K562 (cell line): ENCODE measurements at regions not wholly inside any gene's neighbourhood (a gene's known extent, or its start where the extent isn't known, plus 50 kb on each side); places are given as distances from the start of the nearest gene placed in this dataset.

Experiments used
- ATAC-seq: fragments of 200-7000 bp; cut with Tn5 transposase; 3 replicates; pipeline ENCODE4 v1.9.1; 2020; ENCODE audit warnings: moderate library complexity
- BruUV-seq: library from RNA; stranded (reverse); fragments of 400-500 nt; replicated peaks from 2 replicates; lab custom pipeline; 2021; lab: Mats Ljungman, UMichigan
- CTCF ChIA-PET: fragments of 300-600 bp; formaldehyde crosslinking; extraction: SDS; loops from one replicate; lab custom pipeline; 2021; ENCODE audit warnings: low intra/inter-chr PET ratio; lab: Yijun Ruan, JAX
- POLR2A ChIA-PET: fragments of 300-600, 350-650 bp; sonication (Branson Sonifier 250); formaldehyde crosslinking; extraction: SDS; loops from one replicate; lab custom pipeline; 2021; ENCODE audit warnings: antibody characterized with exemption, inconsistent platforms; lab: Yijun Ruan, JAX
- DNase-seq, 4 experiments: peaks; one replicate each; pipeline versions ENCODE4 v3.0.0 to v3.0.0-alpha.2; 2011 to 2018; ENCODE audit warnings: low spot score in 3 of 4, mixed read lengths in 3 of 4; ENCODE audit errors: extremely low read depth in 1 of 4
- FAIRE-seq: peaks from 2 replicates; lab custom pipeline; 2011; peaks lifted over from hg19 to GRCh38; lab: Jason Lieb, UNC
- H2AFZ ChIP-seq: 2 replicates; pipeline ENCODE4 v1.6.0; 2011; ENCODE audit warnings: low read depth, low read length, control low read depth, inconsistent platforms
- H3K27ac ChIP-seq: fragments of 200-600 bp; 3 replicates; pipeline ENCODE4 v1.8.0; 2011; ENCODE audit warnings: low read depth, mild to moderate bottlenecking, control low read depth, inconsistent platforms, low read length, moderate library complexity, mixed read lengths; ENCODE audit errors: extremely low read depth
- H3K27me3 ChIP-seq, 2 experiments: fragments of 300-600 bp in 1 of 2; 2 replicates in 1 of 2; 3 replicates in 1 of 2; pipeline versions ENCODE4 v1.6.0 to v1.8.0; 2011; ENCODE audit warnings: inconsistent platforms in 2 of 2, low read length in 2 of 2, mild to moderate bottlenecking in 1 of 2, mixed read lengths in 1 of 2, moderate library complexity in 1 of 2; ENCODE audit not compliant: control insufficient read depth in 2 of 2, insufficient read depth in 2 of 2
- H3K36me3 ChIP-seq: fragments of 300-600 bp; 3 replicates; pipeline ENCODE4 v1.8.0; 2011; ENCODE audit warnings: mild to moderate bottlenecking, low read length, inconsistent platforms; ENCODE audit not compliant: control insufficient read depth, insufficient read depth
- H3K4me1 ChIP-seq, 2 experiments: fragments of 200-600 bp in 1 of 2; replicated peaks in 1 of 2; 2 replicates in 1 of 2; 3 replicates in 1 of 2; pipeline versions ENCODE4 v1.5.1 to v1.8.0; 2011; ENCODE audit warnings: inconsistent platforms in 2 of 2, low read length in 2 of 2, mild to moderate bottlenecking in 1 of 2, mixed read lengths in 1 of 2, moderate library complexity in 1 of 2; ENCODE audit not compliant: control insufficient read depth in 2 of 2, insufficient read depth in 2 of 2
- H3K4me2 ChIP-seq: 2 replicates; pipeline ENCODE4 v1.6.1; 2011; ENCODE audit warnings: low read length, control low read depth, inconsistent platforms, mixed read lengths; ENCODE audit not compliant: insufficient read depth
- H3K4me3 ChIP-seq: fragments of 200-600 bp; sonication (generic), shearing (Covaris generic); 2 replicates; pipeline ENCODE4 v1.5.1; 2016; ENCODE audit warnings: control low read depth, inconsistent platforms
- H3K79me2 ChIP-seq: fragments of 200-600 bp; 3 replicates; pipeline ENCODE4 v1.8.0; 2011; ENCODE audit warnings: low read length, inconsistent platforms; ENCODE audit not compliant: control insufficient read depth, insufficient read depth
- H3K9ac ChIP-seq, 2 experiments: 2 replicates each; pipeline versions ENCODE4 v1.6.0 to v1.6.1; 2011; ENCODE audit warnings: low read depth in 2 of 2, low read length in 2 of 2, control low read depth in 1 of 2, inconsistent platforms in 1 of 2, mild to moderate bottlenecking in 1 of 2, mixed read lengths in 1 of 2; ENCODE audit not compliant: insufficient read depth in 1 of 2
- H3K9me1 ChIP-seq: one replicate; pipeline ENCODE4 v1.6.0; 2011; ENCODE audit warnings: inconsistent platforms, mild to moderate bottlenecking, low read length, moderate library complexity; ENCODE audit not compliant: control insufficient read depth, insufficient read depth
- H3K9me3 ChIP-seq: replicated peaks from 2 replicates; pipeline ENCODE4 v1.5.1; 2011; ENCODE audit warnings: low read depth, low read length, inconsistent platforms; ENCODE audit not compliant: control insufficient read depth, insufficient read depth
- H4K20me1 ChIP-seq: replicated peaks from 2 replicates; pipeline ENCODE4 v1.6.1; 2011; ENCODE audit warnings: low read length, inconsistent platforms, mixed read lengths; ENCODE audit not compliant: control insufficient read depth, insufficient read depth
- ARNT ChIP-seq, 2 experiments: fragments of 450-650 bp; IDR thresholded peaks; 2 replicates each; pipeline ENCODE4 v1.6.1; 2016; ENCODE audit warnings: mild to moderate bottlenecking in 1 of 2
- BCLAF1 ChIP-seq, 2 experiments: fragments of 450-650 bp in 1 of 2; IDR thresholded peaks; 2 replicates each; pipeline ENCODE4 v1.6.1; 2011 to 2017; ENCODE audit warnings: low read depth in 2 of 2, antibody characterized with exemption in 1 of 2, borderline replicate concordance in 1 of 2, low read length in 1 of 2, mild to moderate bottlenecking in 1 of 2, mixed read lengths in 1 of 2; ENCODE audit not compliant: control insufficient read depth in 1 of 2
- DIDO1 ChIP-seq: fragments of 450-650 bp; IDR thresholded peaks from 2 replicates; pipeline ENCODE4 v1.6.1; 2016; ENCODE audit warnings: low read depth, missing biosample characterization, missing genetic modification characterization
- E2F6 ChIP-seq, 2 experiments: IDR thresholded peaks; 2 replicates each; pipeline ENCODE4 v1.6.1; 2011; ENCODE audit warnings: borderline replicate concordance in 1 of 2, control low read depth in 1 of 2, low read depth in 1 of 2, low read length in 1 of 2, mild to moderate bottlenecking in 1 of 2, mixed read lengths in 1 of 2, moderate library complexity in 1 of 2; ENCODE audit not compliant: insufficient read depth in 1 of 2, insufficient read length in 1 of 2, poor library complexity in 1 of 2, severe bottlenecking in 1 of 2; ENCODE audit errors: extremely low read depth in 1 of 2
- EP300 ChIP-seq: IDR thresholded peaks from 2 replicates; pipeline ENCODE4 v1.6.1; 2012; ENCODE audit warnings: low read length, improper control_type of control experiment
- HMGN3 ChIP-seq: IDR thresholded peaks from 2 replicates; pipeline ENCODE4 v1.6.1; 2011; ENCODE audit warnings: borderline replicate concordance, low read depth, mild to moderate bottlenecking, mixed read lengths, low read length; ENCODE audit not compliant: insufficient read length; ENCODE audit errors: extremely low read depth
- MTA3 ChIP-seq: fragments of 450-650 bp; formaldehyde crosslinking; IDR thresholded peaks from 2 replicates; pipeline ENCODE4 v1.6.1; 2017; ENCODE audit warnings: mild to moderate bottlenecking, borderline replicate concordance
- YY1 ChIP-seq, 3 experiments: IDR thresholded peaks; 2 replicates each; pipeline ENCODE4 v1.6.1; 2011; ENCODE audit warnings: low read length in 2 of 3, mild to moderate bottlenecking in 2 of 3, moderate library complexity in 2 of 3, borderline replicate concordance in 1 of 3, control low read depth in 1 of 3, low read depth in 1 of 3; ENCODE audit not compliant: insufficient read depth in 3 of 3, insufficient replicate concordance in 2 of 3, control insufficient read depth in 1 of 3, insufficient read length in 1 of 3; ENCODE audit errors: extremely low read depth in 1 of 3
- ZNF592 ChIP-seq: fragments of 450-650 bp; IDR thresholded peaks from 2 replicates; pipeline ENCODE4 v1.6.1; 2017; ENCODE audit warnings: antibody characterized with exemption, mild to moderate bottlenecking
- ZNF707 ChIP-seq: fragments of 250-450 bp; sonication (Bioruptor Pico); conservative IDR thresholded peaks from 2 replicates; pipeline ENCODE4 v1.8.0; 2022; ENCODE audit warnings: inconsistent platforms, mild to moderate bottlenecking, moderate library complexity
- WGBS: fragments of 100-300 bp; shearing (Covaris generic); methylation state at CpG from one replicate; pipeline ENCODE4 v1.1.6; 2016; ENCODE audit warnings: low coverage, mixed read lengths; ENCODE audit not compliant: insufficient coverage; ENCODE audit errors: missing lambda C conversion rate; 5-methylcytosine and 5-hydroxymethylcytosine counted together
- in situ Hi-C: fragments of 300-500 bp; cut with MboI; formaldehyde crosslinking; loops from 4 replicates; pipeline ENCODE4 v1.15.0; 2018; ENCODE audit warnings: inconsistent platforms, mixed read lengths
- intact Hi-C: fragments of 100-400 bp; cut with micrococcal nuclease; formaldehyde crosslinking; loops from 2 replicates; pipeline ENCODE4 v1.14.2; 2022

- H4K20me1 ChIP-seq: no peaks in the 10 kb centered on the region
- H3K79me2 ChIP-seq: no peaks in the 10 kb centered on the region
- FAIRE-seq (peak; percentile 85), DNase-seq (peak; percentile 69 to 93 (median 79)), ATAC-seq (peak; percentile 89)
- peak overlapping the region; percentile 15 to 39; a peak in 1 of 4 replicates for H3K9ac ChIP-seq
- peak overlapping the region; percentile 77 for H2AFZ ChIP-seq
- peak overlapping the region; percentile 67 for H3K4me2 ChIP-seq
- peak overlapping the region; percentile 63 for H3K27ac ChIP-seq
- peaks cover 13 to 69% of the 10 kb centered on the region in 2 experiments for H3K4me1 ChIP-seq
- WGBS: 2% methylated on average over 7 of the region's 7 CpGs
- H3K9me1 ChIP-seq: no peaks in the 10 kb centered on the region
- POLR2A ChIA-PET: interaction anchor here (1.0 to 1.5 kb wide), 4 partner anchors 10 to 26 kb away, joined by 3 read pairs; no protein-coding TSS in a partner anchor
- H3K27me3 ChIP-seq: no peaks in the 10 kb centered on the region
- in situ Hi-C loops (no loop called here), intact Hi-C loops (loop anchor here (10.0 kb wide), 1 partner anchor 488 kb away; no protein-coding TSS in a partner anchor)
- H3K9me3 ChIP-seq: no peaks in the 10 kb centered on the region
- no peaks in the 10 kb centered on the region for H3K36me3 ChIP-seq
- BruUV-seq: no TSS peak
- CTCF ChIA-PET: no interaction called here
- H3K4me3 ChIP-seq: no peak overlapping the region
- 0 out of 4 replicates have a peak, but pooled peaks of 1 of the 2 experiments have one; percentile 56 for TF ChIP-seq BCLAF1 (IDR thresholded peaks at IDR 0.05; ENCODE audit: borderline replicate concordance in 1 of 2, control insufficient read depth in 1 of 2, low read depth in 2 of 2, low read length in 1 of 2)
- peak; percentile 43; the same call in 1 of the 2 replicates for TF ChIP-seq ZNF592
- peak in 1 of 3 experiments; percentile 16 for TF ChIP-seq YY1 (IDR thresholded peaks at IDR 0.05; ENCODE audit: borderline replicate concordance in 1 of 3, control insufficient read depth in 1 of 3, extremely low read depth in 1 of 3, insufficient read depth in 3 of 3, insufficient read length in 1 of 3, insufficient replicate concordance in 2 of 3, low read depth in 1 of 3, low read length in 2 of 3)
- peak; percentile 35 for TF ChIP-seq HMGN3
- TF ChIP-seq E2F6 (IDR thresholded peaks at IDR 0.05; ENCODE audit: borderline replicate concordance in 1 of 2, extremely low read depth in 1 of 2, insufficient read depth in 1 of 2, insufficient read length in 1 of 2, low read depth in 1 of 2, low read length in 1 of 2, poor library complexity in 1 of 2, severe bottlenecking in 1 of 2): peak in 1 of 2 experiments; percentile 17
- no peak for TF ChIP-seq ZNF707 (CRISPR knock-in tag)
- TF ChIP-seq EP300: peak; percentile 97
- TF ChIP-seq ARNT (IDR thresholded peaks at IDR 0.05): peak; percentile 55 to 80; a peak in 1 of 4 replicates
- TF ChIP-seq MTA3: 0 out of 2 replicates have a peak, but pooled peaks have one; percentile 72
- 0 out of 2 replicates have a peak, but pooled peaks have one; percentile 11 for TF ChIP-seq DIDO1 (tag)
Measured at GRCh38 chr2:17122887-17123501, 395.2 kb downstream of the RAD51AP2 start.
